ENCODE measurements at regions not wholly inside any gene's neighbourhood (a gene's known extent, or its start where the extent isn't known, plus 50 kb on each side); places are given as distances from the start of the nearest gene placed in this dataset.

DNA sequence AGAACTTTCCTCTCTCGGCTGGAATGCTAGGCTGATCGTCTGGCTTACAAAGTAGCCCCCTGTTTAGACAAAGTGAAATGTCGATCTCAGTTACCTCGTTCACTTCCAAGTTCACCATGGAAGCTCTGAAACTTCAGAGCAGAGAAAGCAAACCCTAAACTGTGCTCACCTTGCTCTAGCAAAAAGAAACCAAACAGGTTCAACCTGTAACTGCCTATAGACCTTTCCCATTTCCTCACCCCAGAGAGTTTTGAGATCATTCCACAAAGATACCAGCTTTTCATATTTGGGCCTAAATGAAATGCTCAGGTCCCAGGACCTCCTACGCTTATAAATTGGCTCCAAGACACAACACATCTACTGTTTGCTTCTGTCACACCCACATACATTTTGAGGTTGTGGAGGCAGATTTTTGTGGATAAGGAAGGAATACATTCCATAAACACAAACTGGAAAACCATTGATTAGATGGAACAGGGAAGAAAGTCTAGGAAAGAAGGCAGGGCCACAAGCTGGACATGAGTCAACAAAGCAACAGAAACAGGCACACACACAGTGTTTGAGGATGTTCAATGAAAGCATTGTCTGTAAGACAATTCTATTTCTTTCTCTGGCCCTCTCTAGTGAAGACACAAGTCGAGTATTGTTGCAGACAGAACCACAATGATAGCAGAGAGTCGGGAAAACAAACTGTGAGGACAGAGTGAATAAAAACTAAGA is 52.8 kb upstream of the TGIF1 start:
- no peak overlapping the region for H2AFZ ChIP-seq (ENCODE audit: low read depth, low read length)
- peaks cover 0 to 2% of the 10 kb centered on the region in 2 experiments for H3K27me3 ChIP-seq (ENCODE audit: control insufficient read depth in 2 of 2, insufficient read depth in 2 of 2, low read length in 2 of 2)
- no peaks in the 10 kb centered on the region for H3K36me3 ChIP-seq (ENCODE audit: control insufficient read depth in 2 of 2, extremely low read depth in 1 of 2, insufficient read depth in 2 of 2, low read length in 2 of 2)
- DNase-seq (ENCODE audit: low read depth, low spot score) (no peak), FAIRE-seq (no peak)
- POLR2A ChIA-PET: no interaction called here
- H3K4me2 ChIP-seq (ENCODE audit: insufficient read depth, low read length): no peak overlapping the region
- H3K9me1 ChIP-seq (replicated peaks; ENCODE audit: control insufficient read depth, extremely low read depth, insufficient read depth, low read length): no peaks in the 10 kb centered on the region
- H3K4me3 ChIP-seq (replicated peaks in 1 of 3; ENCODE audit: insufficient read depth in 1 of 3, low read depth in 1 of 3, low read length in 3 of 3): no peak overlapping the region
- H4K20me1 ChIP-seq (replicated peaks; ENCODE audit: control insufficient read depth, extremely low read depth, insufficient read depth, low read length): no peaks in the 10 kb centered on the region
- CTCF ChIA-PET: interaction anchor here (1.0 to 1.8 kb wide), 4 partner anchors 12 to 269 kb away, joined by 3 to 5 read pairs (median 3); no protein-coding TSS in a partner anchor
- no peaks in the 10 kb centered on the region for H3K4me1 ChIP-seq (ENCODE audit: control insufficient read depth, extremely low read depth, insufficient read depth, low read length)
- H3K9ac ChIP-seq (replicated peaks; ENCODE audit: extremely low read depth, insufficient read depth, low read length): no peak overlapping the region
- no peak overlapping the region for H3K27ac ChIP-seq (ENCODE audit: insufficient read depth, low read depth, low read length)
- H3K9me3 ChIP-seq (replicated peaks; ENCODE audit: control insufficient read depth, insufficient read depth, low read length): no peaks in the 10 kb centered on the region
- no TSS peak for BruUV-seq (replicated peaks)
- dilution Hi-C loops (cut with MboI; ENCODE audit: extremely low pct_ligation_motif_present, low sequenced_read_pairs) (no loop called here), intact Hi-C loops (cut with micrococcal nuclease) (no loop called here)
- no peaks in the 10 kb centered on the region for H3K79me2 ChIP-seq (ENCODE audit: control insufficient read depth, insufficient read depth, low read length)
- TF ChIP-seq POLR2AphosphoS5 (IDR thresholded peaks at IDR 0.05; ENCODE audit: insufficient read depth, low read depth, low read length) (no peak), JUN (IDR thresholded peaks at IDR 0.05; ENCODE audit: borderline replicate concordance, insufficient read depth, insufficient read length, low read depth) (no peak), GATA2 (IDR thresholded peaks at IDR 0.05; ENCODE audit: insufficient read depth, insufficient read length, low read depth, low read length) (no peak), EZH2 (IDR thresholded peaks at IDR 0.05; ENCODE audit: borderline replicate concordance, low read depth, low read length, severe bottlenecking) (no peak), FOS (IDR thresholded peaks at IDR 0.05; ENCODE audit: borderline replicate concordance, insufficient read depth, low read length) (no peak), MYC (IDR thresholded peaks at IDR 0.05; ENCODE audit: low read depth, low read length) (no peak), POLR2A (IDR thresholded peaks at IDR 0.05; ENCODE audit: low read depth, low read length) (no peak)
- TF ChIP-seq, protein P1, sequence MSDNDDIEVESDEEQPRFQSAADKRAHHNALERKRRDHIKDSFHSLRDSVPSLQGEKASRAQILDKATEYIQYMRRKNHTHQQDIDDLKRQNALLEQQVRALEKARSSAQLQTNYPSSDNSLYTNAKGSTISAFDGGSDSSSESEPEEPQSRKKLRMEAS (IDR thresholded peaks at IDR 0.05; ENCODE audit: insufficient read depth, insufficient read length): no peak
- TF ChIP-seq, protein P2, sequence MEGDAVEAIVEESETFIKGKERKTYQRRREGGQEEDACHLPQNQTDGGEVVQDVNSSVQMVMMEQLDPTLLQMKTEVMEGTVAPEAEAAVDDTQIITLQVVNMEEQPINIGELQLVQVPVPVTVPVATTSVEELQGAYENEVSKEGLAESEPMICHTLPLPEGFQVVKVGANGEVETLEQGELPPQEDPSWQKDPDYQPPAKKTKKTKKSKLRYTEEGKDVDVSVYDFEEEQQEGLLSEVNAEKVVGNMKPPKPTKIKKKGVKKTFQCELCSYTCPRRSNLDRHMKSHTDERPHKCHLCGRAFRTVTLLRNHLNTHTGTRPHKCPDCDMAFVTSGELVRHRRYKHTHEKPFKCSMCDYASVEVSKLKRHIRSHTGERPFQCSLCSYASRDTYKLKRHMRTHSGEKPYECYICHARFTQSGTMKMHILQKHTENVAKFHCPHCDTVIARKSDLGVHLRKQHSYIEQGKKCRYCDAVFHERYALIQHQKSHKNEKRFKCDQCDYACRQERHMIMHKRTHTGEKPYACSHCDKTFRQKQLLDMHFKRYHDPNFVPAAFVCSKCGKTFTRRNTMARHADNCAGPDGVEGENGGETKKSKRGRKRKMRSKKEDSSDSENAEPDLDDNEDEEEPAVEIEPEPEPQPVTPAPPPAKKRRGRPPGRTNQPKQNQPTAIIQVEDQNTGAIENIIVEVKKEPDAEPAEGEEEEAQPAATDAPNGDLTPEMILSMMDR (IDR thresholded peaks at IDR 0.05; ENCODE audit: extremely low read depth in 1 of 2, insufficient read depth in 1 of 2, low read depth in 1 of 2, low read length in 2 of 2): no peak
